Suprapubic skin (tissue), 3 donors: ENCODE measurements at regions not wholly inside any gene's neighbourhood (a gene's known extent, or its start where the extent isn't known, plus 50 kb on each side); places are given as distances from the start of the nearest gene placed in this dataset.

ENCODE experiments used
- CTCF ChIP-seq, 2 donors: fragments of 200-600 bp in 1 of 2; fragments of 450-650 bp in 1 of 2; sonication (generic) in 1 of 2; IDR thresholded peaks; one replicate each; pipeline ENCODE4 v1.5.1; 2016 to 2019; ENCODE audit warnings: antibody characterized with exemption in 2 of 2, mild to moderate bottlenecking in 1 of 2, moderate library complexity in 1 of 2
- EP300 ChIP-seq: sonication (generic); formaldehyde crosslinking; IDR thresholded peaks from one replicate; pipeline ENCODE4 v1.6.1; 2017; ENCODE audit warnings: antibody characterized with exemption

DNA sequence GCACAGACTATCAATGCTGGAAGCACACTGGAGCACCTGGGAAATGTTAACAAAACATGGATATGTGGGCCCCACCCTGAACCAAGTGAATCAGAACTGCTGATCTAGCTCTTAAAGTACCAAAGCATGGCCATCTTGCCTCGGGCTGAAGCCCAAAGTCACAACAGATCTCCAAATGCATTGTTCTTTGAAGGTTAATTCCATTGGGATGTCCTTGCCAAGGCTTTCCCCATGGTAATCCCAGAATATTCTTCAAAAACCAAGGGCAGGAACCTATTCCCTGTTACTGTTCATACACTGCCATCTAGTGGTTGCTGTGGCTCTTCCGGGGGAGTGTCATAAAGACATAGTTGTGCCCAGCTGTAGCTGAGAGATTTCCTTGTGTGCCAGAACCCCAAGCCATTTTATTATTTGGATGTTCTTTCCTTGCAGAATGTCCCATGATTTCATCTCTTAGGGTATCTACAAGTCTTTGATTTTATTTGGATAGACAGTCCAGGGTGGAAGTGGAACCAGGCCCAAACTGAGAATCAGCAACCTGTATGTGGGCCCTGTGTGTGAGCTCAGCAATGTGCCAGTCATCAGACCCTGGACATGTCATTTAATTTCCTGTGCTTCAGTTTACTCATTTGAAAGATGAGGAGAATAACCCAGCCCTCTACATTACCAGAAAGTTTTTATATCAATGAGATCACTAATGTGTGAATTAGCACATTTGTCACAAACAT lies 290.0 kb downstream of the ACTL7B start:
- TF ChIP-seq EP300 (no peak), CTCF (IDR thresholded peaks at IDR 0.05) (peak; percentile 69 to 80)
